GM18517 (cell line): ENCODE measurements at regions not wholly inside any gene's neighbourhood (a gene's known extent, or its start where the extent isn't known, plus 50 kb on each side); places are given as distances from the start of the nearest gene placed in this dataset.

Experiments
- ATAC-seq: cut with Tn5 transposase; IDR thresholded peaks from one replicate; pipeline ENCODE4 v1.9.1; 2021; ENCODE audit warnings: mild to moderate bottlenecking, moderate library complexity; ENCODE audit not compliant: unreplicated experiment

GRCh38 chr18:71028285-71028762 is 739.5 kb downstream of the SOCS6 start:
- no peak for ATAC-seq

- ATAC-seq = no peak
These were observed 738.7 kb downstream of the SOCS6 start for GRCh38 chr18:71027531-71027930.

GRCh38 chr18:71025505-71026225 is 736.8 kb downstream of the SOCS6 start:
- no peak for ATAC-seq

GRCh38 chr18:71022389-71022788 is 733.5 kb downstream of the SOCS6 start:
- ATAC-seq = no peak

GRCh38 chr18:71021030-71021362 is 732.2 kb downstream of the SOCS6 start:
- ATAC-seq = no peak

GRCh38 chr18:71020342-71021029 is 731.6 kb downstream of the SOCS6 start:
- no peak for ATAC-seq

GRCh38 chr18:71018816-71019215 is 730.0 kb downstream of the SOCS6 start:
- ATAC-seq = no peak

- ATAC-seq = no peak
These were observed 723.9 kb downstream of the SOCS6 start for GRCh38 chr18:71012789-71013188.

- peak; percentile 69 for ATAC-seq
These were observed 722.5 kb downstream of the SOCS6 start for GRCh38 chr18:71011389-71011788.

GRCh38 chr18:71008257-71008656 is 719.4 kb downstream of the SOCS6 start:
- no peak for ATAC-seq

- no peak for ATAC-seq
These were observed 712.8 kb downstream of the SOCS6 start for GRCh38 chr18:71001597-71001996.

- ATAC-seq = no peak
These were observed 709.6 kb downstream of the SOCS6 start for GRCh38 chr18:70998490-70998889.

GRCh38 chr18:70994116-70994515 is 705.3 kb downstream of the SOCS6 start:
- ATAC-seq = no peak

- no peak for ATAC-seq
These were observed 702.7 kb downstream of the SOCS6 start for GRCh38 chr18:70991577-70991976.

GRCh38 chr18:70985948-70986347 is 697.1 kb downstream of the SOCS6 start:
- no peak for ATAC-seq

- ATAC-seq = no peak
These were observed 693.4 kb downstream of the SOCS6 start for GRCh38 chr18:70982292-70982691.

- no peak for ATAC-seq
These were observed 692.7 kb downstream of the SOCS6 start for GRCh38 chr18:70981400-70982140.

GRCh38 chr18:70973626-70974025 is 684.8 kb downstream of the SOCS6 start:
- ATAC-seq = no peak

GRCh38 chr18:70966419-70966818 is 677.6 kb downstream of the SOCS6 start:
- no peak for ATAC-seq

- ATAC-seq = no peak
These were observed 673.1 kb downstream of the SOCS6 start for GRCh38 chr18:70961939-70962338.

- ATAC-seq = no peak
These were observed 667.7 kb downstream of the SOCS6 start for GRCh38 chr18:70956554-70956953.

- ATAC-seq = no peak
These were observed 647.3 kb downstream of the SOCS6 start for GRCh38 chr18:70936160-70936559.
